Limb (tissue), 2 donors: ENCODE measurements at regions not wholly inside any gene's neighbourhood (a gene's known extent, or its start where the extent isn't known, plus 50 kb on each side); places are given as distances from the start of the nearest gene placed in this dataset.

Experiments used
- DNase-seq, 2 donors: peaks; one replicate each; pipeline ENCODE4 v3.0.0-alpha.2; 2016; ENCODE audit errors: extremely low spot score in 2 of 2

DNA sequence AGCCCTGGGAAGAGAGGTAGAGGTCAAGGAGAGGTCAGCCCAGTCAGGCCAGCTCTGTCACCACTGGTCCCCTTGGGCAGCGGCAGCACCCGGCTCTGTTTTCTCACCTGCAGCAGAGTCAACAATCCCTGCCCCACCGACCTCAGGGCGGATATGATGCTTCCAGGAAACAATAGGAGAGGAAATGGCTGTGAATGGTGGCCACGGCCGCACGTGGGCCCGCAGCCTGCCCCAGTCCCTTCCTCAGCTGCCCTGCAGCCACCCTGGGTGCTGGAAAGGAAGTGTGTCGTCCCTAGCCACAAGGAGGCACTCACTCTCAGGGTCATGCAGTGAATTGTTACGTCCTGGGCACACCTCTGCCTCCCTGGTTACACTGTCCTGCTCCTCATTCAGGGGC lies 92.5 kb upstream of the ENPP6 start:
- DNase-seq, result no peak

DNA sequence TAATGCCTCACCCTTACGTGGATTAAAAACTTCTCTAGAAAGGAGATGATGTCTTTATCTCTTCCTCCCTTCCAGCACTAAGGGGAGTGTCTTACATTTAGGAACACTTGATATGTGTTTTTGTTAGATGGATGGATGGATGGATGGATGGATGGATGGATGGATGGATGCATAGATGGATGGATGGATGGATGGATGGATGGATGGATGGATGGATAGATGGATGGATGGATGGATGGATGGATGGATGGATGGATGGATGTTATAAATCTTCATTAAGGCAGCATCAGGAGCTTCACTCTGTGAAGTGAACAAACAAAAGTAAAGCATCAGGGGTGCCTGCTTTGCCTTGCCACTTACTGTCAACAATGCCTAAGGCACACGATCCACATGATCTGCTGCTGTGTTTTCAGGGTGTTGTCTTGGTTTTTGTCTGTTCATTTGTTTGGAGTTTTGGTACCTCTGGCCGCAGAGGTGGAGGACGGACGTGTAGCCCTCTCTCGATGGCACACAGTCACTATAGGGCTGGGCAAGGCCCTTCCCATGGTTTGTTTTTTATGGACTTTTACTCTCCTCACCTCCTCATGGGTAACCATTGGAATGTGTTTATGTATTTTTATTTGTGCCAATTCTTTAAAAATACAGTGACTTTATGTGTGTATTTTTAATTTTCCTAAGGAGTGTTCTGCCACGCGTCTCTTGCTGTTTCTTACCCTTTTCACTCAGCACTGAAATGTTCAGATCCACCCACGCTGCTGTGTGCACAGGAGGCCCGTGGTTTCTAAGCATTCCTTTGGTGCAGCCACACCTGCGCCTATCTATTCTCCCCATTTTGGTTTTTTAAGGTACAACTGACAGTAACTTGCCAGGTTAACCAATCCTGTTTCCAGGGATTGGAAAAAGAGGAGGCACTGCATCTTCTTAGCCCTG lies 91.8 kb upstream of the ENPP6 start:
- no peak for DNase-seq

DNA sequence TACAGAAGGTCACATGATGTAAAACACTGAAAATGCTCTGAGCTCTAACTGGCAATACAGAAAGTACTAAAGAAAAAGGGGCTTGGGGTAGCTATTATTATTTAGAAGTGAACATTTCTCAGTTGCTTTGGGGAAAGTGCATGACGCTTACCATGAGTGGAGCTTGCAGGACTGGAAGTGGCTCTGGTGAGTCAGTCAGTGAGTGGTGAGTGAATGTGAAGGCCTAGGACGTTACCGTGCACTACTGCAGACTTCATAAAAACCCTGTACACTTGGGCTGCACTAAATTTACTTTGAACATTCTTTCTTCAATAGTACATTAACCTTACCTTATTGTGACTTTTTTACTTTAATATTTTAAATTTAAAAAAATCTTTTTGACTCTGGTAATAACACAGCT lies 89.3 kb upstream of the ENPP6 start:
- no peak for DNase-seq

DNA sequence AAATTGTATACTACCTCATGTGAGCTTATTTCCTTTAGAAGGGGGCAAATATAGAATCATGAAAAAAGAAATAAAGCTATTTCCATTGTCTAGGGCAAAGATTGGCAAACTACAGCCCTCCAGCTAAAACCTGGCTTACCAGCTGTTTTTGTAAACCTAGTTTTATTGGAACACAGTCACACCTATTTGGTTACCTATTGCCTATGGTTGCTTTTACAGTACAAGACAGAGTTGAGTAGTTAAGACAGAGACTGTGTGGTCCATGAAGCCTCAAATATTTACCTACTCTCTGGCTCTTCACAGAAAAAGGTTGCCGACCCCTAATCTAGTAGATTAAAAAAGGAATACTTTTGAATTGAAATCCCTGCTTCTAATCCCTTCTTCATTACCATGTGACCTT lies 88.8 kb upstream of the ENPP6 start:
- DNase-seq, result no peak

GRCh38 chr4:184300816-184301215 lies 83.1 kb upstream of the ENPP6 start:
- DNase-seq, result no peak

GRCh38 chr4:184298254-184298653 lies 80.6 kb upstream of the ENPP6 start:
- DNase-seq, result no peak

- no peak for DNase-seq
These were observed 77.5 kb upstream of the ENPP6 start for GRCh38 chr4:184295206-184295605.

DNA sequence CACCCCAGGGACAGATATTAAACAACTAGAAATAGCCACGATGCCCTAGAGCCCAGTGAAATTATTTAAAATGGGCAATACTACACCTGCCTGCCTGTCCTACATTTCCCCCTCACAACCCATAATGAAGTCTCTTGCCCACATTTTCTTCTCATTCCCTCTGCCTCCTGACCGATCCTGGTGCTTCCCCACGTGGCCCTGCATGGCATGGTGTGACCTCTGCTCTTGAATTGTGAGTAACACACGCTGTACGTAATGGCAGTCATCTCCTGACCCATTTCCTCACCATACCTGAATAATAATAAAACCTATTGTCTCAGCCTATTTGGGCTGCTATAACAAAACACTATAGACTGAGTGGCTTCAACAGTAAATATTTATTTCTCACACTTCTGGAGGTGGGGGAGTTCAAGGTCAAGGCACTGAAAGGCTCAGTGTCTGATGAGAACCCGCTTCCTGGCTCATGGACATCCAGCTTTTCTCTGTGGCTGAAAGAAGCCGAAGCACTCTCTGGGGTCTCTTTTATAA lies 77.0 kb upstream of the ENPP6 start:
- DNase-seq, result no peak

- no peak for DNase-seq
These were observed 75.9 kb upstream of the ENPP6 start for GRCh38 chr4:184293552-184293951.

DNA sequence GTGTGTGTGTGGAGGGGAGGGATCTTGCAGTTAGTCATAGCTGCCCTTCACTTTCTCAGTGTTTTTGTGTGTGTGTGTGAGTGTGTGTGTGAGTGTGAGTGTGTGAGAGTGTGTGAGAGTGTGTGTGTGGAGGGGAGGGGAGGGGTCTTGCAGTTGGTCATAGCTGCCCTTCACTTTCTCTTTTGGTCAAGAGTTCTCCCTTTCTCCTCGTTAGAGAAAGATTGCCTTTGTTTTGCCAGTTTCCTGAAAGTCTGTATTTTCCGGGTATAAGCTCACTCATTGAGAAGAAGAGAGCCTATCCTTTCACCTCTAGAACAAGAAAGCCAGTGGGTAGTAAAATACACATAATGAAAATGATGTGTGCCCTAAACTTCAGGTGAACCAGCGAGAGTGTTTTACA lies 75.2 kb upstream of the ENPP6 start:
- no peak for DNase-seq

- DNase-seq, result no peak
These were observed 74.8 kb upstream of the ENPP6 start for GRCh38 chr4:184292465-184292867.

GRCh38 chr4:184289179-184289535 lies 71.5 kb upstream of the ENPP6 start:
- DNase-seq, result no peak

DNA sequence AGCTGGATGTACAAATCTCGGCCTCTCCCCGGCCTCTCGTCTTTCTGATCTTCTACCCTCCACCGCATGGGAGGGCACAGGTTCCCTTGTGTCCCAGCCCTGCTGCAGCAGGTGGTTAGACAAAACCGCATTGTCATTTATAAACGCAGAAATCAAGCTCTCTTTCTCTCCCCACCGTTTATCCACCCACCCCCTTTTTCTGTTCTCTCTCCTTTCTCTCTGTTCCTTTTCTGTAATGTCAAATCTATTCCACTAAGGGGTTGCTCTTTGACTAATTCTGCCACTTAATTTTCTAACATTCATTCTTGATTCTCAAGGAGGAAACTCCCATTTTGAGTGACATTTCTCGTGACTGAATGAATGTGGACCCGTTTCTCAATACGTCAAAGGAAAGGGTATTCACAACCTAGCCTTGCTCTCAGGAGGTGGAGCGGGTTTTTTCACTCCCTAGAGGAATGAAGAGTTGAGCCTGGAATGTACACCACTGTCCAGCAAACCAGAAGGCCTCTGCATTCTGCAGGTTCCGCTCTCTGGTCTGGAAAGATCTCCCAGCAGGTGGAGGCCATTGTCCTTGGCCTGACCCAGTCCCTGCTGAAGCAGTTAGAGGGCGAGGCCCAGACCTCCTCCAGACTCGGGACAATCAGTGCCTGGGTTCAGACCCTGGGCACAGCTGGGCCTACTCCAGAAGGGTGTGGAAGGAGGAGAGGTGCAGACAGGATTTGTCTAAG lies 70.9 kb upstream of the ENPP6 start:
- DNase-seq, result no peak

- peak in 1 of 2 donors; percentile 45 for DNase-seq
These were observed 70.1 kb upstream of the ENPP6 start for GRCh38 chr4:184287697-184288255.

- DNase-seq, result no peak
These were observed 68.7 kb upstream of the ENPP6 start for GRCh38 chr4:184286358-184286757.

GRCh38 chr4:184284742-184285141 lies 67.1 kb upstream of the ENPP6 start:
- no peak for DNase-seq

GRCh38 chr4:184284336-184284690 lies 66.6 kb upstream of the ENPP6 start:
- no peak for DNase-seq

GRCh38 chr4:184283659-184284335 lies 66.1 kb upstream of the ENPP6 start:
- DNase-seq, result no peak

GRCh38 chr4:184282895-184283654 lies 65.4 kb upstream of the ENPP6 start:
- DNase-seq, result no peak

- no peak for DNase-seq
These were observed 64.6 kb upstream of the ENPP6 start for GRCh38 chr4:184282251-184282713.
